ENCODE measurements at regions not wholly inside any gene's neighbourhood (a gene's known extent, or its start where the extent isn't known, plus 50 kb on each side); places are given as distances from the start of the nearest gene placed in this dataset.

DNA sequence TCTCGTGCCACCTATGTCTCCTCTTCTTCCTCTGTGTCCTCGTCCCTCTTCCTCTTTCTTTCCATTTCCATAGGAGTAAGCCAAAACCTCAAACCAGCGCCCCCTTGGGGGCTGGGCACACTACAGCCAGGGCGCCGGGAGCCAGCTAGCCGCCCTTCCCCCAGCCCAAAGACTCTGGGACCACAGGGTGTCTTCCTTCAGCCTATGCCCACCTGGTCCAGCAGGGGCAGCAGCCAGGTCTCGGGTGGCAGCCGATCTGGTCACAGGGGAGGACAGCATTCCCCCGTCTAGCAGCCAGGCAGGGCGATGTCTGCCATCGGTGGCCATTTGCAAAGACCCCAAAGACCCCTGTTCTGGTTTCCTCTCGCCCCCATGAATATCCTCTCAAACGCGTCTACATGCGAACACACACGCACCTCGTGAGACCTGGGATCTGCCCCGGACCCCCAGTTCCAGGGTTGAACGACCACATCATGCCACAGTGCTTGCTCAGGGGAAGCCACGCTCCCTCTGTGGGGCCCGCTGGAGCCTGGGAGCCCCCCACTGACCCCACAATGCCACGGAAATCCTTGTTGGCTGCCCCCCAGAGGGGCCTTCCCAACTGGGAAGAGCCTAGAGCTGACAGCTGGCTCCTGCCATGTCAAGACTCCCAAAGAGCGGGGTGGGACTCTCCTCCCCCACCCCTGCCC, 546.0 kb upstream of the CCDC179 start:
- TF ChIP-seq, protein P1, sequence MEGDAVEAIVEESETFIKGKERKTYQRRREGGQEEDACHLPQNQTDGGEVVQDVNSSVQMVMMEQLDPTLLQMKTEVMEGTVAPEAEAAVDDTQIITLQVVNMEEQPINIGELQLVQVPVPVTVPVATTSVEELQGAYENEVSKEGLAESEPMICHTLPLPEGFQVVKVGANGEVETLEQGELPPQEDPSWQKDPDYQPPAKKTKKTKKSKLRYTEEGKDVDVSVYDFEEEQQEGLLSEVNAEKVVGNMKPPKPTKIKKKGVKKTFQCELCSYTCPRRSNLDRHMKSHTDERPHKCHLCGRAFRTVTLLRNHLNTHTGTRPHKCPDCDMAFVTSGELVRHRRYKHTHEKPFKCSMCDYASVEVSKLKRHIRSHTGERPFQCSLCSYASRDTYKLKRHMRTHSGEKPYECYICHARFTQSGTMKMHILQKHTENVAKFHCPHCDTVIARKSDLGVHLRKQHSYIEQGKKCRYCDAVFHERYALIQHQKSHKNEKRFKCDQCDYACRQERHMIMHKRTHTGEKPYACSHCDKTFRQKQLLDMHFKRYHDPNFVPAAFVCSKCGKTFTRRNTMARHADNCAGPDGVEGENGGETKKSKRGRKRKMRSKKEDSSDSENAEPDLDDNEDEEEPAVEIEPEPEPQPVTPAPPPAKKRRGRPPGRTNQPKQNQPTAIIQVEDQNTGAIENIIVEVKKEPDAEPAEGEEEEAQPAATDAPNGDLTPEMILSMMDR (IDR thresholded peaks at IDR 0.05; ENCODE audit: insufficient read depth, low read depth, low read length), result no peak
- no peak for TF ChIP-seq EZH2 (IDR thresholded peaks at IDR 0.05; ENCODE audit: insufficient read depth, low read length)
